Activated naive CD4-positive, alpha-beta T cell treated with anti-CD3 and anti-CD28 coated beads, Interleukin-2, amount 50 U/mL, for 16 hours (primary cell): ENCODE measurements at regions not wholly inside any gene's neighbourhood (a gene's known extent, or its start where the extent isn't known, plus 50 kb on each side); places are given as distances from the start of the nearest gene placed in this dataset.
"Not testable (repeated sequence)": the region's sequence is repeated elsewhere in the genome, so short reads cannot be mapped to it uniquely, and the experiment has no call there.

Source experiments
- DNase-seq: peaks from one replicate; pipeline ENCODE4 v3.0.0-alpha.2; 2020

- DNase-seq: no peak
Measured at GRCh38 chr12:111248236-111249017, 120.5 kb downstream of the PHETA1 start.

DNA sequence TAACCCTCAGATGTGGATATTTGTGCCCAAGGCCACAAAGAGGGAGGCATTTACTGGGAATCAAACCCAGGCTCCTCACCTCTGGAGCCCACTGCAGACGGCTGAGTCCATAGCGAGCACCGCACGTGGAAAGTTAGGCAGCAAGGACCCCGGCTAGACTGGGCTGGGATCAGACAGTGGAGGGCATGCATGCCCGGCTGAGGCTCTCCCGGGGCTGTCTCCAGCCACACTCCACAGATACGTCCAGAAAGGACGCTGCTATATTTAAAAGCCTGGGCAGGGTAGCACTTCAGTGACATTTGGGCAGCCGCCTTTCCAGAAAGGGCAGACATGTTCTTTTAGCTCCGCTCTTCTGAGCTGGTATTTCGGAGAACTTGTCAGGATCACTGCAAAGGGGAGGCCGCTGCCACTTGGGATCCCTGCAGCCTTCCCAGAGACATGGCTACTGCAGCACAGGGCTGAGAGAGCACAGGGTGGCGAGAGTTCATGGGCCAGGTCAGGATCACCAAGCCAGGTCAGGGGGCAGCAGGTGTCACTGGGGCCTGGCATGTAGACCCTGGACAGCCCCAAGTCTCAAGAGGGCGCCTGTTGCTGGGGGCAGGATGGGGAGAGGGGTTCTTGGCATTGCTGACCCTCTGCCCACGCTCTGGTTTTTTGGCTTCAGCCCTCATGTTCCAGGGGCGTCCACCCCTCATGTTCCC, 121.7 kb downstream of the PHETA1 start:
- DNase-seq: no peak

DNA sequence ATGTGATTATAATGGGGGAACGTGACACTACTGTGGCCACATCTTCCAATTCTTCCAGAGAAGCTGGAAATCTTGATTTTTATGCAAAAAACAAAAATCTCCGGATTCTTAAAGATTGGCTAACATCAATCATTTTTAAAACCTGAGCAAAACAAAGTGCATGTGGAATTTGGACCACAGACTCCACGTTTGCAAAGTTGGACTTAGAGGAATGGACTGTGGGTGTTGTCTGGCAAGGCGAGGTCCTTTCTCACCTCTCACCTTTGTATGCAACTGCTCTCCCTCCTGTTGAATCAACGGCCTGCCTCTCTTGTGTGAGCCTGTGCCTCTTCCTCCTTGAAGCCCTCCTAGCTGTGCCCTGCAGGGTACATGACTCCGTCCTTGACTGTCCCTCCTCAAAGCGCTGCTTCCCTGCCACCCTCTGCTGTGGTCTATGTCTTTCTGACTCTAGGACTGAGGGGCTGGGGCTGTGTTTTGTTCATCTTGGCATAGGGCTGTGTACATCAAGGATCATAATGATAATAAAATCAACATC, 122.4 kb downstream of the PHETA1 start:
- DNase-seq: no peak

DNA sequence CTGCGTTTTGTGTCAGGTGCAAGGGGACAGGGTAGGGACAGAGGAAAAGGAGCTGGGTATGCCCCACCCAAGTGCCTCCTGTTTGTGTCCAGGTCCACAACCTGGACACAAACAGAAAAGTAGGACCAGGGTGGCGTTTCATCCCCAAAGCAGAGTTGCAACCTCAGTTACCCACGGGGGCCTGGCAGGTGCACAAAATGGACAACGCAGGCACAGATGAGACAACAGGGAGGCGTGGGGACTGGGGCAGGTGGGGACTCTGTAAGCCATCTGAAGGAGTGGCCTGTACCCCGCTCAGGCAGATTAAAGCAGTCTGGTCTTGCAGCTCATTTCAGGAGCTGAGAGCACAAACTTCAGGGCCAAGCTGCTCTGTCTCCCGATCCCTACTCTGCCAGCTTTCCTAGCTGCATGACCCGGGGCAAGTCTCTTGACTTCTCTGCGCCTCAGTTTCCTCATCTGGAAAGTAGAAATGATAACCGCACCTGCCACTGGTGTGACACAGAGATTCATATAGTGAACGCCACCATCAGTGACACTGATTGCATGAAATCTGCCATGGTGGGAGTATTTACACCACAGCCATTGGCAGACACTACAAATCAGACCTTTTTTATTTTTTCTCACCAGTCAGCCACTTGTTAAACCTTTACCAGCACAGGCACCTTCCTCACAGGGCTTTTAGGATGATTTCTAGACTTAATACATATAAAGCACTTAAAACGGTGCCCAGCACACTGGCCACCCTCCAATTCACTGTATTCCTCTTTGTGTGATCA, 123.0 kb downstream of the PHETA1 start:
- DNase-seq: no peak

- DNase-seq: no peak
Measured at GRCh38 chr12:111244673-111245072, 124.2 kb downstream of the PHETA1 start.

- not testable (repeated sequence) for DNase-seq
Measured at GRCh38 chr12:111242817-111243216, 126.1 kb downstream of the PHETA1 start.

DNA sequence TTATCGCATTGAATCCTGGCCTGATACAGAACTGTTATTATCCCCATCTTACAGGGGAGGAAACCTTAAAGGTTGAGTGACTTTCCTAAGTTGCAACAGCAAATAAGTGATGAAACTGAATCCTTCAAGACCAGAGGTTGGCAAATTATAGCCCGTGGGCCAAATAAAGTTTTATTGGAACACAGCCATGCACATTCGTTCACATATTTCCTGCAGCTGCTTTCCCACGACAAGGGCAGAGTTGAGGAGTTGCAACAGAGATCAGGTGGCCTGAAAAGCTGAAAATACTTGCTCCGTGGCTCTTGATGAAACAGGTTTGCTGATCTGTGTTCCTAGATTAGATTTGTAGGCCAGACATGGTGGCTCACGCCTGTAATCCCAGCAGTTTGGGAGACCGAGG, 126.7 kb downstream of the PHETA1 start:
- DNase-seq: no peak

DNA sequence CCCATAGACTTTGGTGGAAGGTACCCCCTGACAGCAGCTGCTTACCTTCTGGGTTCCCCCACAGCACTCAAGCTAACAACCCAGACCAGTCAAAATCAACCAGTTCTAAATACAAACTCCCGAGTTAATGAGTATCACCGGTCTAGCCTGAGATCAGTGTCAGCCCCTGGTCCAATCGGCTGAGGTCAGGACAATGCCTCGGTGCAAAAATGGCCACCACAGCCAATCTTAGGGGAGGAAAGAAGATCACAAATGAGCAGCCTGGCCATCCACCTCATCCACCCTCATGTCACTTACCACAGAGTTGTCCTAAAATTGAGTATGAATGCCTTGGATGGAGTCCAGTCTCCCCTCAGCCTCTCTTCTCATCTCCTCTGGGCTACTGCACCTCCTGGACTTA, 128.5 kb downstream of the PHETA1 start:
- no peak for DNase-seq

GRCh38 chr12:111239235-111239634, 129.7 kb downstream of the PHETA1 start:
- DNase-seq: no peak

GRCh38 chr12:111238075-111238734, 130.7 kb downstream of the PHETA1 start:
- no peak for DNase-seq

DNA sequence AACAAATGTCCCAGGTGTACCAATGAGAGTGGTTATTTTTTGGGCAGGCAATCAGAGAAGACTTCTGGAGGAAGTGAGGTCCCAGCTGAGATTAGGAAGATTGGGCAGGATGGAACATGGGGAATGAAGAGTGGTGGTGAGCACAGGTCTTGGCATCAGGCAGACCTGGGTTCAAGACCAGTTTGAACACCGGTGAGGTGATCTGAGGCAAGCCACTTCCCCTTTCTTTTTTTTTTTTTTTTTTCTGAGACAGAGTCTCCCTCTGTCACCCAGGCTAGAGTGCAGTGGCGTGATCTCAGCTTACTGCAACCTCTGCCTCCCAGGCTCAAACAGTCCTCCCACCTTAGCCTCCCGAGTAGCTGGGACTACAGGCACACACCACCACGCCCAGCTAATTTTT, 134.4 kb downstream of the PHETA1 start:
- not testable (repeated sequence) for DNase-seq

DNA sequence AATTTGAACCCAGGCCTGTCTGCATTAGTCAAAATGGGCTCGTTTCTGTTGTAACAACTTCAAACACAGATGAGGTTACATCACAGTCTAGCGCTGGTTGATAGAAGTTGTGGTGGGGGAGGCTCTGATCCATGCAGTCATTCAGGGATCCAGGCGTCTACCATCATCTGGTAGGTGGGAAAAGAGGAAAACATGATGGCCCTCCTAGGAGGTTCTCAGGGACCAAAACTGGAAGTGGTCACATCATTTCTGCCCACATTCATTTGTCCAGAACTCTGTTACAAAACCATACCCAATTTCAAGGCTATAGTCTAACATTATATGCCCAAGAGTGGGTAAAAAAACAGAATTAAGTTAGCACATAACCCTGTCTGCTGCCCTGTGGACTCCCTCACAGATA, 135.1 kb downstream of the PHETA1 start:
- DNase-seq: no peak

DNA sequence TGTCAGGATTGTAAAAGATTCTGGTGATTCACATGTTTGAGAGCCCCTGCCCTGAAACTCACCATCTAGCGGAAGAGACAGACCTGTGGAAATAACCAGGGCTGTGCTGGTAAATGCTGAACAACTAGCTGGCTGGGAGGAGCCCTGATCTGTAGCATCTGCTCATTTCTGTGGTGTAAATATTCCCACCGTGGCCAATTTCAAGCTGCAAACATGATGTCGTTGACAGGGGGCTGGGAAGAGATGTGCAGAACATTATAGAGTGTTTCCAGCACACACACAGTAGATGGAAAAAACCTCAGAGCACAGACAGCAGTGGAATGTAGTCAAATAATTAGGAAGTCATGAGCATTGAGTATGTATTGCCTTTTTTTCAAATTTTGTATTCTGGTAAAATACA, 138.2 kb downstream of the PHETA1 start:
- DNase-seq: no peak

DNA sequence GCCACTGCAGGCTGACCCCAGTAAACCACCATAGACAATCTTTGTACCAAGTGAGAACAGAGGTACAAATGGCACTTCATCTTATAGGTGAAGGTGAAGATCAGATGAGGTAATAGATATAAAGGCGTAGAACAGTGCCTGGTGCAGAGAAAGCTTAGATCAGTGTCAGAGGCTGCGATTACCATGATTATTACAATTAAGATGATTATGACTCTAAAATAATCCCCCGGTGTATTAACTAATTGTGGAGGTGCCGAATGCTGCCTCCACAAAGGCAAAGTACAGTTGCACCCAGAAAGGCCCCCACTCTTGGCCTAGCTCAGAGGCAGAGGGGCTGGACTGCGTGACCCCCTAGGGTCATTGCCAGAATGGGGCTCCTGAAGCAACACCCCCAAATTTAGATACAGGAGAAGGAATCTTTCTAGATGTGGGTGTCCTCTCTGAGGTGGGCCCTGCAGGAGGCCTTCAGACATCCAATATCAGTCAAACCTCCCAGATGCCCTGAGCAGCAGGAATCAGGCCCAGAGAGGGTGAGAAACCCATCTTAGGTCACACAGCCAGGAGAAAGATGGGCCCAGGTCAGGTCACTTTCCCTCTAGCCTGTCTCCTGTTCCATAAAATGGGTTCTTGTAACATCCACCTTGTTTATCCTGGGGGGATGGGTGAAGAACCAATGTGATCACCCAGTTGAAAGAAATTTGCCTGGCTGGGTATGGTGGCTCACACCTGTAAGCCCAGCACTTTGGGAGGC, 139.8 kb downstream of the PHETA1 start:
- no peak for DNase-seq

GRCh38 chr12:111227476-111228420, 141.1 kb downstream of the PHETA1 start:
- DNase-seq: no peak

DNA sequence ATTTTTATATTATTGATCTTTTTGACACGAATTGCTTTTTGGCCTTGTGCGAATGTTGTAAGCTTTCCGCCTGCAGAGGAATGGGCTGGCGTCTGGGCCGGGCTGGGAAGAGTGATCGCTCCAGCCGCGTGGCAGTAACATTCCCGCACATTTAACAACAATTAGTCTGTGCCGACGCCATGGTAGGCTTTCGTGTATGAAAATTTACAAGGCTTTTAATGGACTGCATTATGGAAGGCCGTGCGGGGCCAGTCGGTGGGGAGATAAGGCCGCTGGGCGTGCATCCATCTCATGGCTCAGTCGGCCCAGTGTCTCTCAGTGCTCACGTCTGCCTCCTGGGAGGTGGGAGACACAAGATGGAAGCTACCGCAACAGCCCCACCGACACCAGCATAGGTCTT, 142.2 kb downstream of the PHETA1 start:
- no peak for DNase-seq

DNA sequence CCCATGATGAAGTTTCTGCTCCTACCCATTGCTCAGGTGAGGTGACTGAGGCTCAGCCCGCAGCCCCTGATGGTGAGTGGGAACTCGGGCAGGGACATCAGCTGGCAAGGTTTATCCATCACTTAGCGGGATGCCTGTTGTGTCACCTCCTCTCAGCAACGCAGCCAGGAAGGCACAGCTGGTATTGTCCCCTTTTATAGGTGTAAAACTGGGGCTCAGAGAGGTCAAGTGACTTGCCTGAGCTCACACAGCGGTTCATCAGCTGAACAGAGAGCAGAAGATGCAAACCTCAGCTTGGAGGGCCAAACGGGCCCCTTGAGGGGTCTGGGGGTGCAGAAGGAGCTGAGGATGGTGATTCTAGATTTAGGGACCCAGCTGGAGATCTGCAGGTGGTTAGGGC, 143.6 kb downstream of the PHETA1 start:
- no peak for DNase-seq

- DNase-seq: no peak
Measured at GRCh38 chr12:111224186-111225066, 144.5 kb downstream of the PHETA1 start.

- DNase-seq: no peak
Measured at GRCh38 chr12:111222523-111222922, 146.4 kb downstream of the PHETA1 start.

DNA sequence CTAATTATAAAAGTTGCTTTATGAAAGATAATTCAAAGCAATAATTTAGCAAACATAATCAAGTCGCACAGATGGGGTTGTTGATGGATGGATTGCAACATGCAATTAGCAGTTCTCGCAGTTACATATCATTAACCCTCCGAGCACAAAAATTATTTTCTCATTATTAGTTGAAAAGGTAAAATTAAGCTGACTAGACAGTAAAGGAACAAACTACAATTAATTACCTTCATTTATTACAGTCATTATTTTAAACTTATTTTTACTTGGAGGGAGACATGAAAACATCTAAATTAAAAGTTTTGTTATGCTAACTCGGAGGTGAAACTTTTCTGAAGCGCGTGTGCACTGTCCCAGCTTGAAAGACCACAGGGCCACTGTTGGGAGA, 146.9 kb downstream of the PHETA1 start:
- no peak for DNase-seq
